WTC11 (cell line): ENCODE measurements at regions not wholly inside any gene's neighbourhood (a gene's known extent, or its start where the extent isn't known, plus 50 kb on each side); places are given as distances from the start of the nearest gene placed in this dataset.

Experiments
- ATAC-seq: fragments of 200-7000 bp; cut with Tn5 transposase; 2 replicates; pipeline ENCODE4 v1.10.0; 2021; ENCODE audit warnings: mild to moderate bottlenecking, moderate library complexity
- CTCF ChIA-PET: fragments of 300-600 bp; sonication (Branson Sonifier 250); formaldehyde crosslinking; loops from one replicate; lab custom pipeline; 2021; ENCODE audit warnings: antibody characterized with exemption; lab: Charles Lee
- POLR2A ChIA-PET: fragments of 350-600 bp; sonication (Branson Sonifier 250); formaldehyde crosslinking; loops from one replicate; lab custom pipeline; 2021; ENCODE audit warnings: antibody characterized with exemption; lab: Charles Lee
- DNase-seq: peaks from one replicate; pipeline ENCODE4 v3.0.0; 2021; ENCODE audit warnings: low spot score
- H3K27ac Mint-ChIP-seq: 2 replicates; pipeline ENCODE4 v1.8.0; 2021; ENCODE audit warnings: mixed read lengths
- H3K27me3 Mint-ChIP-seq: 2 replicates; pipeline ENCODE4 v1.8.0; 2021; ENCODE audit warnings: low read depth, mild to moderate bottlenecking, moderate library complexity, mixed read lengths
- H3K36me3 Mint-ChIP-seq: 2 replicates; pipeline ENCODE4 v1.8.0; 2021; ENCODE audit warnings: mixed read lengths
- H3K4me1 Mint-ChIP-seq: 2 replicates; pipeline ENCODE4 v1.8.0; 2022; ENCODE audit warnings: mixed read lengths
- H3K4me3 Mint-ChIP-seq: 2 replicates; pipeline ENCODE4 v1.8.0; 2021; ENCODE audit warnings: mild to moderate bottlenecking, moderate library complexity, mixed read lengths
- H3K9me3 Mint-ChIP-seq: 2 replicates; pipeline ENCODE4 v1.8.0; 2021; ENCODE audit warnings: mixed read lengths
- ATF6 ChIP-seq: sonication (generic); formaldehyde crosslinking; IDR thresholded peaks from 2 replicates; pipeline ENCODE4 v1.8.1; 2023; ENCODE audit warnings: mild to moderate bottlenecking, missing genetic modification reagents
- E2F1 ChIP-seq: sonication (generic); formaldehyde crosslinking; IDR thresholded peaks from 2 replicates; pipeline ENCODE4 v1.8.0; 2022; ENCODE audit warnings: mild to moderate bottlenecking, missing genetic modification reagents
- ESRRA ChIP-seq: sonication (generic); formaldehyde crosslinking; IDR thresholded peaks from 2 replicates; pipeline ENCODE4 v1.8.1; 2022; ENCODE audit warnings: mild to moderate bottlenecking, missing genetic modification reagents, borderline replicate concordance
- HMGXB4 ChIP-seq: sonication (generic); formaldehyde crosslinking; IDR thresholded peaks from 2 replicates; pipeline ENCODE4 v1.8.1; 2023; ENCODE audit warnings: mild to moderate bottlenecking, moderate library complexity, missing genetic modification reagents
- JUN ChIP-seq: sonication (generic); formaldehyde crosslinking; IDR thresholded peaks from 2 replicates; pipeline ENCODE4 v1.8.0; 2023; ENCODE audit warnings: mild to moderate bottlenecking, missing genetic modification reagents
- KAT7 ChIP-seq: sonication (generic); formaldehyde crosslinking; IDR thresholded peaks from 2 replicates; pipeline ENCODE4 v1.8.1; 2023; ENCODE audit warnings: missing genetic modification reagents, mild to moderate bottlenecking, borderline replicate concordance
- NFE2L1 ChIP-seq: sonication (generic); formaldehyde crosslinking; IDR thresholded peaks from 2 replicates; pipeline ENCODE4 v1.8.1; 2023; ENCODE audit warnings: missing genetic modification reagents
- TCF7 ChIP-seq: sonication (generic); formaldehyde crosslinking; IDR thresholded peaks from 2 replicates; pipeline ENCODE4 v1.8.0; 2022; ENCODE audit warnings: mild to moderate bottlenecking, low read depth, missing genetic modification reagents, moderate library complexity
- TEAD1 ChIP-seq: sonication (generic); formaldehyde crosslinking; IDR thresholded peaks from 2 replicates; pipeline ENCODE4 v1.8.0; 2022; ENCODE audit warnings: mild to moderate bottlenecking, missing genetic modification reagents
- USF2 ChIP-seq: sonication (generic); formaldehyde crosslinking; IDR thresholded peaks from 2 replicates; pipeline ENCODE4 v1.8.1; 2023; ENCODE audit warnings: mild to moderate bottlenecking, missing genetic modification reagents, moderate library complexity
- ZBTB21 ChIP-seq: sonication (generic); formaldehyde crosslinking; IDR thresholded peaks from 2 replicates; pipeline ENCODE4 v1.8.1; 2023; ENCODE audit warnings: mild to moderate bottlenecking, missing genetic modification reagents, borderline replicate concordance
- ZNF121 ChIP-seq: sonication (generic); formaldehyde crosslinking; IDR thresholded peaks from 2 replicates; pipeline ENCODE4 v1.8.0; 2023; ENCODE audit warnings: missing genetic modification reagents
- ZNF232 ChIP-seq: sonication (generic); formaldehyde crosslinking; IDR thresholded peaks from 2 replicates; pipeline ENCODE4 v1.8.0; 2022; ENCODE audit warnings: mild to moderate bottlenecking, missing genetic modification reagents
- ZNF423 ChIP-seq: fragments of 250-450 bp; sonication (Bioruptor Pico); IDR thresholded peaks from 2 replicates; pipeline ENCODE4 v2.1.2; 2022; ENCODE audit warnings: mild to moderate bottlenecking, moderate library complexity
- ZNF425 ChIP-seq: fragments of 250-450 bp; sonication (Bioruptor Pico); conservative IDR thresholded peaks from 2 replicates; pipeline ENCODE4 v1.9.0; 2021; ENCODE audit warnings: mild to moderate bottlenecking
- ZNF532 ChIP-seq: fragments of 250-450 bp; sonication (Bioruptor Pico); IDR thresholded peaks from 2 replicates; pipeline ENCODE4 v1.9.0; 2021; ENCODE audit warnings: mild to moderate bottlenecking, borderline replicate concordance

- H3K27me3 Mint-ChIP-seq: peaks cover 3% of the 10 kb centered on the region
- H3K27ac Mint-ChIP-seq: no peak overlapping the region
- POLR2A ChIA-PET: no interaction called here
- H3K36me3 Mint-ChIP-seq: peaks cover 16% of the 10 kb centered on the region
- TF ChIP-seq USF2 (CRISPR knock-in tag) (no peak), ATF6 (CRISPR knock-in tag) (no peak), ZNF121 (no peak), E2F1 (CRISPR knock-in tag) (no peak), ESRRA (CRISPR knock-in tag) (no peak)
- H3K4me1 Mint-ChIP-seq: no peaks in the 10 kb centered on the region
- H3K4me3 Mint-ChIP-seq: no peak overlapping the region
- H3K9me3 Mint-ChIP-seq: peaks cover 33% of the 10 kb centered on the region
- DNase-seq (no peak), ATAC-seq (no peak)
- CTCF ChIA-PET: interaction anchor here (1.1 to 1.5 kb wide), 2 partner anchors 18 to 97 kb away, joined by 3 to 6 read pairs; no protein-coding TSS in a partner anchor
These were observed 126.9 kb upstream of the SLC7A14 start for GRCh38 chr3:170712798-170713197.

GRCh38 chr3:170712336-170712735, 126.5 kb upstream of the SLC7A14 start:
- Mint-ChIP-seq H3K27me3 (peaks cover 3% of the 10 kb centered on the region), H3K4me1 (no peaks in the 10 kb centered on the region), H3K4me3 (no peak overlapping the region), H3K36me3 (peaks cover 16% of the 10 kb centered on the region), H3K27ac (no peak overlapping the region), H3K9me3 (peaks cover 33% of the 10 kb centered on the region)
- CTCF ChIA-PET: interaction anchor here (1.1 to 1.5 kb wide), 2 partner anchors 19 to 97 kb away, joined by 3 to 6 read pairs; no protein-coding TSS in a partner anchor
- DNase-seq (no peak), ATAC-seq (no peak)
- TF ChIP-seq ZNF121 (no peak), TEAD1 (CRISPR knock-in tag) (no peak), ZBTB21 (no peak), JUN (CRISPR knock-in tag) (no peak), ZNF532 (CRISPR knock-in tag) (no peak), HMGXB4 (no peak), NFE2L1 (CRISPR knock-in tag) (no peak), TCF7 (no peak), ZNF423 (no peak), KAT7 (no peak), ZNF232 (CRISPR knock-in tag) (no peak), ZNF425 (no peak)
- POLR2A ChIA-PET: no interaction called here
